H1 (cell line): ENCODE measurements at regions not wholly inside any gene's neighbourhood (a gene's known extent, or its start where the extent isn't known, plus 50 kb on each side); places are given as distances from the start of the nearest gene placed in this dataset.
"Not testable (repeated sequence)": the region's sequence is repeated elsewhere in the genome, so short reads cannot be mapped to it uniquely, and the experiment has no call there.

Experiments
- CTCF ChIA-PET: fragments of 300-600 bp; sonication (Branson Sonifier 250); formaldehyde crosslinking; loops from one replicate; lab custom pipeline; 2021; ENCODE audit not compliant: partially characterized antibody; lab: Charles Lee
- POLR2A ChIA-PET: fragments of 300-600 bp; sonication (Branson Sonifier 250); formaldehyde crosslinking; loops from one replicate; lab custom pipeline; 2021; ENCODE audit warnings: inconsistent platforms; ENCODE audit not compliant: partially characterized antibody; lab: Charles Lee
- DNase-seq, 2 experiments: peaks; one replicate each; pipeline versions ENCODE4 v3.0.0 to v3.0.0-alpha.2; 2010 to 2022; ENCODE audit warnings: low spot score in 2 of 2, low read depth in 1 of 2, mixed read lengths in 1 of 2
- FAIRE-seq: peaks from 2 replicates; lab custom pipeline; 2011; peaks lifted over from hg19 to GRCh38; lab: Jason Lieb, UNC
- H2AFZ ChIP-seq: 2 replicates; pipeline ENCODE4 v1.8.1; 2012; ENCODE audit warnings: low read length, inconsistent platforms
- H2AK5ac ChIP-seq: 2 replicates; pipeline ENCODE4 v1.6.1; 2013; ENCODE audit warnings: low read depth, low read length
- H2BK120ac ChIP-seq: replicated peaks from 2 replicates; pipeline ENCODE3; 2013; ENCODE audit warnings: low read depth, low read length, inconsistent platforms
- H2BK12ac ChIP-seq: 2 replicates; pipeline ENCODE4 v1.6.1; 2013; ENCODE audit warnings: low read depth, low read length
- H2BK15ac ChIP-seq: 2 replicates; pipeline ENCODE4 v1.6.1; 2013; ENCODE audit warnings: low read length
- H2BK20ac ChIP-seq: 2 replicates; pipeline ENCODE4 v1.6.1; 2013; ENCODE audit warnings: low read length
- H2BK5ac ChIP-seq: 2 replicates; pipeline ENCODE4 v1.6.1; 2013; ENCODE audit warnings: low read depth, low read length
- H3K14ac ChIP-seq: 2 replicates; pipeline ENCODE4 v1.6.1; 2013; ENCODE audit warnings: inconsistent platforms; ENCODE audit not compliant: insufficient read length
- H3K18ac ChIP-seq: 2 replicates; pipeline ENCODE4 v1.6.1; 2013; ENCODE audit warnings: low read length; ENCODE audit errors: extremely low read depth
- H3K23ac ChIP-seq: 2 replicates; pipeline ENCODE4 v1.6.1; 2013; ENCODE audit warnings: inconsistent platforms; ENCODE audit not compliant: insufficient read length
- H3K23me2 ChIP-seq: 2 replicates; pipeline ENCODE4 v1.6.1; 2013; ENCODE audit warnings: low read depth, low read length
- H3K27ac ChIP-seq: 2 replicates; pipeline ENCODE4 v1.6.1; 2011; ENCODE audit warnings: low read depth, low read length, inconsistent platforms
- H3K27me3 ChIP-seq, 4 experiments: replicated peaks in 1 of 4; 1 replicate in 1 of 4; 2 replicates in 3 of 4; pipeline versions ENCODE4 v1.6.1 to v1.8.1; 2011 to 2013; ENCODE audit warnings: low read length in 3 of 4, mild to moderate bottlenecking in 3 of 4, inconsistent platforms in 2 of 4, mixed read lengths in 2 of 4, moderate library complexity in 1 of 4; ENCODE audit not compliant: control insufficient read depth in 3 of 4, insufficient read depth in 3 of 4; ENCODE audit errors: extremely low read depth in 1 of 4
- H3K36me3 ChIP-seq, 4 experiments: 2 replicates each; pipeline versions ENCODE4 v1.6.1 to v1.8.1; 2011 to 2013; ENCODE audit warnings: mild to moderate bottlenecking in 4 of 4, low read length in 3 of 4, moderate library complexity in 2 of 4, control low read depth in 1 of 4, inconsistent platforms in 1 of 4; ENCODE audit not compliant: insufficient read depth in 4 of 4, control insufficient read depth in 2 of 4
- H3K4ac ChIP-seq: replicated peaks from 2 replicates; pipeline ENCODE3; 2013; ENCODE audit warnings: low read length, low read depth, mixed read lengths, inconsistent platforms; ENCODE audit not compliant: insufficient read length
- H3K4me1 ChIP-seq, 4 experiments: replicated peaks in 1 of 4; 1 replicate in 1 of 4; 2 replicates in 3 of 4; pipeline versions ENCODE4 v1.6.1 to v1.8.1; 2011 to 2013; ENCODE audit warnings: low read length in 3 of 4, inconsistent platforms in 2 of 4, mixed read lengths in 1 of 4; ENCODE audit not compliant: insufficient read depth in 4 of 4, control insufficient read depth in 3 of 4
- H3K4me2 ChIP-seq, 2 experiments: 2 replicates each; pipeline versions ENCODE4 v1.6.1 to v1.8.1; 2011 to 2013; ENCODE audit warnings: low read depth in 2 of 2, low read length in 2 of 2, control low read depth in 1 of 2, inconsistent platforms in 1 of 2, mild to moderate bottlenecking in 1 of 2; ENCODE audit not compliant: insufficient read depth in 1 of 2
- H3K4me3 ChIP-seq, 4 experiments: fragments of 200-600, 300-600 bp in 1 of 4; sonication (generic), shearing (Covaris generic), sonication (Bioruptor Twin) in 1 of 4; 2 replicates each; pipeline versions ENCODE4 v1.5.1 to v1.8.1; 2011 to 2016; ENCODE audit warnings: low read length in 4 of 4, low read depth in 3 of 4, control low read depth in 2 of 4, inconsistent platforms in 2 of 4, mild to moderate bottlenecking in 2 of 4, mixed read lengths in 1 of 4, moderate library complexity in 1 of 4; ENCODE audit not compliant: insufficient read depth in 2 of 4; ENCODE audit errors: extremely low read depth in 1 of 4
- H3K56ac ChIP-seq: replicated peaks from 2 replicates; pipeline ENCODE3; 2013; ENCODE audit warnings: low read depth, mild to moderate bottlenecking, mixed read lengths, low read length, inconsistent platforms; ENCODE audit not compliant: insufficient read length
- H3K79me1 ChIP-seq: 2 replicates; pipeline ENCODE4 v1.6.1; 2013; ENCODE audit warnings: low read depth, low read length, control low read depth
- H3K79me2 ChIP-seq, 2 experiments: 2 replicates each; pipeline versions ENCODE4 v1.6.1 to v1.8.1; 2012 to 2013; ENCODE audit warnings: low read length in 2 of 2, mild to moderate bottlenecking in 2 of 2, inconsistent platforms in 1 of 2; ENCODE audit not compliant: insufficient read depth in 2 of 2, control insufficient read depth in 1 of 2
- H3K9ac ChIP-seq, 4 experiments: replicated peaks in 1 of 4; 1 replicate in 1 of 4; 2 replicates in 3 of 4; pipeline versions ENCODE4 v1.6.1 to v1.8.1; 2011 to 2013; ENCODE audit warnings: low read depth in 3 of 4, low read length in 3 of 4, control low read depth in 2 of 4, mild to moderate bottlenecking in 2 of 4, moderate library complexity in 2 of 4, inconsistent platforms in 1 of 4; ENCODE audit errors: extremely low read depth in 1 of 4
- H3K9me3 ChIP-seq, 2 experiments: 2 replicates each; pipeline versions ENCODE4 v1.6.1 to v1.8.1; 2012 to 2013; ENCODE audit warnings: mild to moderate bottlenecking in 2 of 2, moderate library complexity in 2 of 2, control low read depth in 1 of 2, inconsistent platforms in 1 of 2, low read depth in 1 of 2, low read length in 1 of 2, mixed read lengths in 1 of 2; ENCODE audit not compliant: insufficient read depth in 2 of 2
- H4K20me1 ChIP-seq, 2 experiments: replicated peaks in 1 of 2; 2 replicates each; pipeline versions ENCODE3 to v1.8.1; 2011 to 2013; ENCODE audit warnings: inconsistent platforms in 2 of 2, low read length in 2 of 2, mild to moderate bottlenecking in 1 of 2; ENCODE audit not compliant: insufficient read depth in 2 of 2, control insufficient read depth in 1 of 2
- H4K5ac ChIP-seq: 2 replicates; pipeline ENCODE4 v1.6.1; 2013; ENCODE audit warnings: low read length, low read depth, mixed read lengths, inconsistent platforms; ENCODE audit not compliant: insufficient read length
- H4K8ac ChIP-seq: 2 replicates; pipeline ENCODE4 v1.8.0; 2013; ENCODE audit warnings: mild to moderate bottlenecking, moderate library complexity, low read length, inconsistent platforms; ENCODE audit not compliant: insufficient read depth; ENCODE audit errors: extremely low read depth
- H4K91ac ChIP-seq: replicated peaks from 2 replicates; pipeline ENCODE3; 2013; ENCODE audit warnings: low read length, mixed read lengths, inconsistent platforms; ENCODE audit not compliant: insufficient read length
- WGBS, 2 experiments: shearing (Covaris generic) in 1 of 2; methylation state at CpG; one replicate each; pipeline versions ENCODE4 v1.1.6 to v1.1.7; 2013 to 2015; ENCODE audit warnings: low lambda C conversion rate in 2 of 2, mixed read lengths in 2 of 2, inconsistent platforms in 1 of 2, low coverage in 1 of 2, missing lambda C conversion rate in 1 of 2; ENCODE audit not compliant: insufficient replicate concordance in 2 of 2, insufficient coverage in 1 of 2, insufficient read length in 1 of 2; ENCODE audit errors: extremely low coverage in 1 of 2, missing lambda C conversion rate in 1 of 2; 5-methylcytosine and 5-hydroxymethylcytosine counted together

DNA sequence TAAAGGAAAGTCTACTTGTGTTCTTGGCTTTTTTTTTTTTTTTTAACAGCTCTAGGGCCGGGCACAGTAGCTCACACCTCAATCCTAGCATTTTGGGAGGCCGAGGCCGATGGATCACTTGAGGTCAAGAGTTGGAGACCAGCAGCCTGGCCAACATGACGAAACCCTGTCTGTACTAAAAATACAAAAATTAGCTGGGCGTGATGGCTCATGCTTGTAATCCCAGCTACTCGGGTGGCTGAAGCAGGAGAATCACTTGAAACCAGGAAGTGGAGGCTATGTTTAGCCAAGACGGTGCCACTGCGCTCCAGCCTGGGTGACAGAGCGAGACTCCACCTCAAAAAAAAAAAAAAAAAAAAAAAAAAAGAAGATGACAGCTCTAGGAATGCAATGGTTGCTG is 169.9 kb downstream of the NEDD1 start:
- H4K8ac ChIP-seq, H3K23me2 ChIP-seq, H2AFZ ChIP-seq, H2BK12ac ChIP-seq, H4K5ac ChIP-seq, H2AK5ac ChIP-seq, DNase-seq, H3K4me2 ChIP-seq, H4K91ac ChIP-seq, H2BK5ac ChIP-seq, H3K56ac ChIP-seq, CTCF ChIA-PET, H3K23ac ChIP-seq, H2BK20ac ChIP-seq, H3K4me1 ChIP-seq, H3K4me3 ChIP-seq, H3K27ac ChIP-seq, FAIRE-seq, H3K27me3 ChIP-seq, H4K20me1 ChIP-seq, H3K18ac ChIP-seq, H3K4ac ChIP-seq, H2BK15ac ChIP-seq, H3K14ac ChIP-seq, H3K9me3 ChIP-seq, H3K9ac ChIP-seq, H3K36me3 ChIP-seq, H2BK120ac ChIP-seq, H3K79me1 ChIP-seq, H3K79me2 ChIP-seq, POLR2A ChIA-PET: not testable (repeated sequence)
- 90% methylated on average over 8 of the region's 9 CpGs; no CpG with 5 or more reads in 1 of the 2 experiments for WGBS, 2 experiments
